Right lobe of liver (tissue), 4 donors: ENCODE measurements at regions not wholly inside any gene's neighbourhood (a gene's known extent, or its start where the extent isn't known, plus 50 kb on each side); places are given as distances from the start of the nearest gene placed in this dataset.

Source experiments
- CTCF ChIP-seq, 4 donors: fragments of 200-600 bp in 3 of 4; fragments of 450-650 bp in 1 of 4; IDR thresholded peaks; one replicate each; pipeline versions ENCODE4 v1.5.1 to v1.8.0; 2016 to 2022; ENCODE audit warnings: antibody characterized with exemption in 4 of 4, mild to moderate bottlenecking in 2 of 4
- POLR2A ChIP-seq: fragments of 450-650 bp; IDR thresholded peaks from one replicate; pipeline ENCODE4 v1.6.1; 2017; ENCODE audit warnings: antibody characterized with exemption, mild to moderate bottlenecking
- donor health status: DM: no; HTN: no; CAD: no.
- donor health status: DM: no; HTN: no; CAD: no.
- donor health status: DM: no; HTN: yes; CAD: no.

GRCh38 chr6:168968801-168969200 is 284.8 kb downstream of the THBS2 start:
- no peak for TF ChIP-seq POLR2A
- no peak for TF ChIP-seq CTCF (IDR thresholded peaks at IDR 0.05)
